ENCODE measurements at regions not wholly inside any gene's neighbourhood (a gene's known extent, or its start where the extent isn't known, plus 50 kb on each side); places are given as distances from the start of the nearest gene placed in this dataset.

DNA sequence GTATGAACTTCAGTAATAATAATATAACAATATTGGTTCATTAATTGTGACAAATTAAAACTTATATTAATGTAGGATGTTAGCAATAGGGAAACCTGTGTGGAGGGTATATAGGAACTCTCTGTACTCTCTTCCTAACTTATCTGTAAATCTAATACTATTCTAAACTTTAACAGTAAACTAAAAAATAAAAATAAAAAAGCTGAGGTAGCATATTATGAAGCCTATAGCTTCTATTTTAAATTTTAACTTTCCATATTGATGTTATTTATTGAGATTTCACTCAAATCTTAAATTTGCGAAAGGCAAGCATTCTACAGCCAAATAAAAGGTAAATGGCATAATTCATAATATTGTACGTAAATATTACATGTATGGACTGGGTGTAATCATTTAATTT lies 326.4 kb downstream of the MEI4 start:
- no peak for DNase-seq (ENCODE audit: low spot score)

DNA sequence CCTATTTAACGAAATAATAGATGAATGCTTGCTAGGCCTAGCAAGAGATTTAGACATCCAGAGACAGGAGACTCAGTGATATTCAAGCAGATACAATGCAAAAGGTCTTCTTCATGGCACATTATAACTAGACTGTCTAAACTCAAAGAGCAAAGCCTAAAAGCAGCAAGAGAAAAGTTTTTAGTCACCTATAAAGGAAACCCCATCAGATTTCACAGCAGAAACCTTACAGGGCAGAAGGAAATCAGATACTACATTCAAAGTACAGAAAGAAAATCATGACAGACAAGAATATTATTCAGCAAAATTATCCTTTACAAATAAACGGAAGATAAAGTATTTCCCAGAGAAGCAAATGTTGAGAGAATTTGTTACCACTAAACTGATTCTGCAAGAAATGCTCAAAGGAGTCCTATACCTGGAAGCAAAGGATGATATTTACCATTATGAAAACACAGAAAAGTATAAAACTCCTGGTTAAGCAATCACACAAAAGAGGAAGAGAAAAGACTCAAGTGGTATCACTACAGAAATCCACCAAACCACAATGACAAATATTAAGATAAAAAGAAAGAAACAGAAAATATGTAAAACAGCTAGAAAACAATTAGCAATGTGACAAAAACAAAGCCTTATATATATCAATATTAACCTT lies 333.7 kb downstream of the MEI4 start:
- no peak for DNase-seq (ENCODE audit: low spot score)

DNA sequence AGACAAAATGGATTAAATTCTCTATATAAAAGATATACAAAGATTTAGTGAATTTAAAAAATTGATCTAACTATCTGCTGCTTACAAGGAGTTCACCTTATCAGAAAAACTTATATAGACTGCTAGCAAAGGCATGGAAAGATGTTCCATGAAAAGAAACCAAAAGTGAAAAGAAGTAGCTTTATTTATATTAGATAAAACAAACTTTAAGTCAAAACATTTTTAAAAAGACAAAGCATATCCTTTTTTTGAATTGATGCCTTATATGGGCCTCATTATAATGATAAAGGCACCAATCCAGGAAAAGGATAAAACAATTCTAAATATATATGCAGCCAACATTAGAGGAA lies 334.2 kb downstream of the MEI4 start:
- no peak for DNase-seq (ENCODE audit: low spot score)

DNA sequence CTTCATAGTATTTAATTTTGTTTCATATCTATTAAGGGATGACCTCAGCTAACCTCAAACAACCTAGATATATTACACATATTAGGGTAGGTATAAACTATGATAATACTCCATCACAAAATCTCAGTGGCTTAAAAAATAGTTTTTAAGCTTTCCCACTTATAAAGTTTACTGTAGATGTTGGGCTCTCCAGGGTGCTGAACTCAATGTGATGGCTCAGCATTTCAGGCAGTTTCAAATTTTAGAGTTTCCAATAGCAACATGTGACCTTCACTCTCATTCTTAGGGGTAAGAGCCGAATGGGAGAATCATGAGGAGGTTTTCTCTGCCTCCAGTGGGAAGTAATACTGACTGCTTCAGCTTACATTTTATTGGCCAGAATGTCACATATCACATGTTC lies 357.3 kb downstream of the MEI4 start:
- no peak for DNase-seq (ENCODE audit: low spot score)

DNA sequence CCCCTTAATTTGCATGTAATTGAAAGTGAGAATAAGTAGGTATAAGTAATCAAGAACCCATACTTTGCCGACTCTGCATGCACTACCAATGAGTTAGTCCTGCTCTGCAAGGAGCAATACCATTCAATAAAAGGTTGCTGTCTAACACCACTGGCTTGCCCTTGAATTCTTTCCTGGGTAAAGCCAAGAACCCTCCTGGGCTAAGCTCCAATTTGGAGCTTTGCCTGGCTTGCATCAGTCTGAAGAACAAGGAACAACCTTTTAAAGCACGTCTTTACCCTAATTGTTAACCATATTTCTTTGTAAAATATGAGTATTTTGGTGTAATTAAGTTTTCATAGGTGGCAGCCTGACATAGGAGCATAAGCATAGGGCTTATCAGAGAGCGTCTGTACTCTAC lies 367.7 kb downstream of the MEI4 start:
- no peak for DNase-seq (ENCODE audit: low spot score)

DNA sequence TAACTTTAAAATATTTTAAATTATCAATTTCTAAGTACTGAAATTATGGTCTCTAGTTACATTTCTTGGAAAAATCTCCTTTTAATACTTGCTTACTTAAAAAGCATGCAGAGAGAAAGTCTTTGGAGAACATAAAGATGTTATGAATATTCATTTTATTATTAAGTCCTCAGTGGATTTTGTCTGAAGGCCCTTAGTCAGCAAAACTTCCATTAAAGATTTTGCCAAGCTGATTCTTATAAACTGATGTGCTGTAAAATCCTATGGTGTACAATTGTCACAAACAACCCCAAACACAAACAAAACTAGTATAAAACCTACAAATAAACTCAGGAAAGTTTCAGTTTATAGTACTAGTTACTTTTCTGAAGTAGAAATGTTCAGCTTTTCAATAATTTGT lies 372.7 kb downstream of the MEI4 start:
- no peak for DNase-seq (ENCODE audit: low spot score)

DNA sequence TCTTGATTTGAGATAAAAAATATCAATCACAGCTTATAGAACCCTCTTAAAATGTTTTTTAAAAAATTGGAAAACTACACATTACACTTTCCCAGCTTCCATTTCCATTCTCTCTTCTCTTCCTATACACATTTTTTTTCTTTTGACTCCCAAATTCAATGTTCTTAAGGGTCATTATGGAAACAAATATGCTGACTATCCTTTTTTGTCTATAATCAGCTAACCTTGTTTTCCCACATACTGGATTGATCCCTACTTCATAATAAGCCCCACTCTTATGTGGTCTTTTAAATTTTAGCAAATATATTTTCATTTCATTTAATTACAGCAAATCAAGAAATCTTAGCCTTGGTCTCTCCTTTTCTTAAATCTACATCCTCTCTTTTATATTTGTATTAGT lies 378.4 kb downstream of the MEI4 start:
- DNase-seq (ENCODE audit: low spot score): no peak

DNA sequence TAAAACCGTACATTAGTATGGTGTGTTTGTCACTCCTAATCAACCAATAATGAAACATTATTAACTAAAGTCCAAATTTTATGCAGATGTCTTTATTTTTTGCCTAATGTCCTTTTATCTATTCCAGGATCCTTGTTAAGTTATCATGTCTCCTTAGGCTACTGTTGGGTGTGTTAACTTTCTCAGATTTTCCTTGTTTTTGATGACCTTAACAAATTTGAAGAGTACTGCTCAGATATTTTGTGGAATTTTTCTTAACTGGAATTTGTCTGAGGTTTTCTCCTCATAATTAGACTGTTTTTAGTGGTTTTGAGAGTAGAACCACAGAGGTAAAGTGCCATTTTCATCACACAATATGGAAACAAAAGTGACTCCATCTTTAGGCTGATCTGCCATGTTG lies 406.3 kb downstream of the MEI4 start:
- no peak for DNase-seq (ENCODE audit: low spot score)

DNA sequence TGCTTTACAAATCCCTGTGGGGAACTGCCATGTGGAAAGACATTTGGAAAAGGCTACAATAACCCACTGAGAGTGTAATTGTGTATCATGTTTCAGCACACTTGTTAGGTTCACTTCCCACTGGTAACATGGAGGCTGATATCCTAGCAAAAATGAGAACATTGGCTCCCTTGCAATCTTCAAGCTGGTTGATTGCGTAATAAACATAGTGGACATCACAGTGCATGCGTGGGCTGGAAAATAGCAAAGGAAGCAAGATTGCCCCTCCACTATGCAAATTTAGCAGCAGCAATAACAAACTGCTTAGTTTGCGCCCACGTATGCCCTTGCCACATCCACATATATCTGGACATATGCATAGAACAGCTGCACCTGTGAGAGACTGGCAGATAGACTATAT lies 410.2 kb downstream of the MEI4 start:
- DNase-seq (ENCODE audit: low spot score): no peak

DNA sequence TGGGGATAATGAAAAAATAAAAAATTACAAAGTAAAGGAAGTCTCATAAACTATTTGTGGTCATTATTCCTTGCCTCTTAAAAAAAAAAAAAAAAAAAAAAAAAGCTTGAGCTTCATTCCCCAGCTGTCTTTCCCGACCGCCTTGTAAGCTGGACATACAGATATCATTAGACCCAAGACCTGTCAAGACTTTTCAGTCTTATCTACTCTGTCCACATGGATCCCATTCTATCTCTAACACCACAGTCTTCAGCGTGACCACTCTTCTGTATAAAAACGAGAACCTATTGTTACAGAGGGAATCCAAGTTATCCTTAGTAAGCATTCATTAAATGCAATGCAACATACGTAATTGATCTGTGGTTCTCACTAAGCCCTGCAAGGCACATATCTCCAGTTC lies 423.5 kb downstream of the MEI4 start:
- DNase-seq (ENCODE audit: low spot score): no peak

DNA sequence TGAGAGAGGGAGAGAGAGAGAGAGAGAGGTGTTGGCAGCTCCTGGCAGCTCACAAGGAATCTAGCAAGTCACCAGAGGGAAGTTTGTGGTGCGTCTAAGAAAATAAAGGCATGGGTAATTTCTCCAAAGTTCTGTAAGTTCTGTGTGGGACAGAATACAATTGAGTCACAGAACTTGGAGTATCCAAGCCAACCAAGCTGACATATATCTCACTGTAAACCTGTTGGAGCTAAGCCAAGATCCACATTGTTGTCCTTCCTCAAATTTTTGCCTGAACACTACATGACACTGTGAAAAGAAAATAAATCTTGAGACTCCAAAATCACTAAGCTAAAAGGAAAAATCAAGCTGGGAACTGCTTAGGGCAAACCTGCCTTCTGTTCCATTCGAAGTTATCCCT lies 436.7 kb downstream of the MEI4 start:
- no peak for DNase-seq (ENCODE audit: low spot score)

DNA sequence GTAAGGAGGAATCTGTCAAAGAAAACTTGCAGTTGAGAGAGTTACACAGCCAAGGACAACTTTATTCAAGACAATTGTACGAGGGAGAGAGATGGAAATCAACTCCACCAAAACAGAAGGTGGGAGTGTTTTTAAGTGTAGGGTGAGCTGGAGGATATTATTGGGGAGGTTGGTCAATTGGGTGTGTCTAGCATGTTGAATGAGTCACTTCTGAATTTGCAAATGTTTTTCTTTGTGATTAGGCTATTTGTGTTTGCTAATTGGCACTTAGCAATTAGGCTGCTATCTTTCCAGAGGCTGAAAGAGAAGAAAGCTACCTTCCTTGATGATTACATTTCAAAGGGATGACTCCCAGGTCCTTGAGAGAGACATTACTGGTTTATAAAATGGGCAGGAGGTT lies 441.1 kb downstream of the MEI4 start:
- no peak for DNase-seq (ENCODE audit: low spot score)

DNA sequence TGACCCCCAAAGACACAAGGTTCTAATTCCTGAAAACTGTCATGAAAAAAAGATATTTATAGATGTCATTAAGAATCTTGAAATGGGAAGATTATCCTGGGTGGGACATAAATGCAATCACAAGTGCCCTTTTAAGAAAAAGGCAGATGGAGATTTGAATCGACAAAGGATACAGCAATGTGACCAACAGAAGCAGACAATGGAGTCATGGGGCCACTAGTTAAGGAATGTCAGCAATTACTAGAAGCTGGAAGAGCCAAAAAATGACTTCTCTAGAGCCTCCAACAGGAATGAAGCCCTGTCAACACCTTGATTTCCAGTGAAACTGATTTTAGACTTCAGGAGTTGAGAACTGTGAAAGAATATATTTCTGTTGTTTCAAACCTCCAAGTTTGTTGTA lies 448.5 kb downstream of the MEI4 start:
- DNase-seq (ENCODE audit: low spot score): no peak

DNA sequence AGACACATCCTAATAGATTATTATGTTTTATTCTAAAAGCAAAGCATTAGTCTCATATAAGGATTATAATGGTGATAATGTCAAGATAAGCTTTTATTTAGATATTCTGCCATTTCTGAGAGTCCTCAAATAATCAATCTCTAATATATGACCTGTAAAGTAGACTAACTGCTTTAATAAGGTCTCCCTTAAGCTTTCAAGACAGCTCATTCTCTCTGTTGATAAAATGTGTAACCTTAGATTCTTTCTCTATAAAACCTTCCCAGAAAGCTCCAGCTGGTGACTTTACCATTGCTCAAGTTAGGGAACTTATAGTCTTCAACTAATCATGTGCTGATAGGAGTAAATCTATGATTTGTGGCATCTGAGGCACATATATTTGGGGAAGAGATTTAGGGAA lies 457.8 kb downstream of the MEI4 start:
- DNase-seq (ENCODE audit: low spot score): no peak

DNA sequence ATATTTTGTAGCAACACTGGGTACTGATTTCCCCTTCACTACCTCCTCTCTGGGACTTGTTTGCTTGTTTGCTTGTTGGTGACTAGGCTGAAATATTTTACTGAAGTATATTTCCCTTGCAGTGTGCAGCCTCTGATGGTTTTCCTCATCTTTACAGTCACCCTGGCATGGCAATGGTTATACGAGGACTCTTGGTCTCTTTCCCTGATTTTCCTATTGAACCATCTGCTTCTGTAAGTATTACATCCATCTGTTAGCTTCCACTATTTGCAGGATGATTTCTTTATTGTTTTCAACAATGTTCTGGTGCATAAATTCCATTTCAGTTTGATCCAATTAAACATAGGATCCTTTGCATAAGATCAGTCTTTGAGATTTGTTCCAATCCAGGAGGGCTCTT lies 465.1 kb downstream of the MEI4 start:
- DNase-seq (ENCODE audit: low spot score): no peak

DNA sequence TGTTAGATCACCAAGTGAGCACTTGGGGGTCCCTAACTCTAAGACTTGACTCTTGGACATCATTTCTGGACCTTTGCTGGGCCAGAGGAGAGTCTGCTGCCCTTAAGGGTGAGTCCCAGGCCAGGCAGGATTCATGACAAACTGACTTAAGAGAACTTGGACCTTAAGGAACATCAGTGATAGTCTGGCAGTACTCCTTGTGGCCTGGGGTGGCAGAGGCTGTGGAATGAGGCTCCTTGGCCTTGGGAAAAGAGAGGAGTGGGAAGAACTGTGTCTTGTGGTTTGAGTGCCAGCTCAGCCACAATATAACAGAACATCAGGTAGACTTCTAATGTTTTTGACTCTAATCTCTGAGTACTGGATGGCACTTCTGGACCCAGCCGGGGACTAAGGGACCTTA lies 478.7 kb downstream of the MEI4 start:
- no peak for DNase-seq (ENCODE audit: low spot score)

DNA sequence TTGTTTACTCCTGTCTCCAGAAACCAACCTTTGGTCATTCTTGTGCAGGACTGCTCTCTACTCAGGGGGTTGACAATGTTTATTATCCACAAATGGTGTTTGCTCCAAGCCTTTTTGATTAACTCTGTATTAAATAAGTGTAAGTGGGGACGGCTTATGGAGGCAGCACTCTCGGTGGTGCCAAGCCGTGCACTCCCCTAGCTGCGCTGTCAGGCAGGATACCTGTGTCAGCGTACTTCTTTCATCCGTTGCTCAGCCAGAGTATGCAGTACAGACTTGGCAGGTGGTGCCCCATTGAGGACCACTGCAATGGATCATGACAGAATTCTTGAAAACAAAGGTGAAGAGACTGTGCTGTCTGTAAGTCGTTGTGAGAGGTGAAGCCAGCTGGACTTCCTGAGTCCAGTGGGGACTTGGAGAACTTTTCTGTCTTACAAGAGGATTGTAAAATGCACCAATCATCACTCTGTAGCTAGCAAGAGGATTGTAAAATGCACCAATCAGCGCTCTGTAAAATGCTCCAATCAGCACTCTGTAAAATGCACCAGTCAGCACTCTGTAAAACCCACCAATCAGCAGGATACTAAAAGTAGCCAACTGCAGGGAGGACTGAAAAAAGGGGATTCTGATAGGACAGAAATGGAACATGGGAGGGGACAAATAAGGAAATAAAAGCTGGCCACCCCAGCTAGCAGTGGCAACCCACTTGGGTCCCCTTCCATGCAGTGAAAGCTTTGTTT lies 480.0 kb downstream of the MEI4 start:
- no peak for DNase-seq (ENCODE audit: low spot score)

DNA sequence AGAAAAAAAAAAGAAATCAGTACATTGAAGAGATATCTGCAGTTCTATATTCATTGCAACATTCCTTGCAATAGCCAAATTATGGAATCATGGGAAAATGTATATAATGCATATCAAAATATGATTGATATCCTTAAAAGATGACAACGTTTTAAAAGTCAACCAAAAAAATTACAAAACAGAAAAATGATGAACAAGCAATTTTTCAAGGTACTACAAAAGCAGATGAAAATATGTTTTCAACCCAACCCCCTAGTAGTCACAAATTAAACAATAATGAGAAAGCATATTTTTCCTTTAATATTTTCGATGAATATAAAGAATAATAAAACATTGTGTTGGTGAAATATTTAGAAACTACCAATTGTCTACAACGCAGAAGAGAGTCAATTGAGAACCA lies 497.6 kb downstream of the MEI4 start:
- DNase-seq (ENCODE audit: low spot score): no peak

DNA sequence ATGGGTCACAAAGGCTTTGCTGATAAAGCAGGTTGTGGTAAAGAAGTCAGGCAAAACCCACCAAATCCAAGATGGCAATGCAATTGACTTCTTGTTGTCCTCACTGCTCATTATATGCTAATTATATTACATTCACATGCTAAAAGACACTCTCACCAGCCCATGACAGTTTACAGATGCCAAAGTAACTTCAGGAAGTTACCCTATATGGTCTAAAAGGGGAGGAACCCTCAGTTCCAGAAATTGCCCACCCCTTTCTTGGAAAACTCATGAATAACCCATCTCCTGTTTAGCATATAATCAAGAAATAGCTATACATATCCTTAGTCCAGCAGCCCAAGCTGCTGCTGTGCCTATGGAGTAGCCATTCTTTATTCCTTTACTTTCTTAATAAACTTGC lies 501.1 kb downstream of the MEI4 start:
- DNase-seq (ENCODE audit: low spot score): no peak

DNA sequence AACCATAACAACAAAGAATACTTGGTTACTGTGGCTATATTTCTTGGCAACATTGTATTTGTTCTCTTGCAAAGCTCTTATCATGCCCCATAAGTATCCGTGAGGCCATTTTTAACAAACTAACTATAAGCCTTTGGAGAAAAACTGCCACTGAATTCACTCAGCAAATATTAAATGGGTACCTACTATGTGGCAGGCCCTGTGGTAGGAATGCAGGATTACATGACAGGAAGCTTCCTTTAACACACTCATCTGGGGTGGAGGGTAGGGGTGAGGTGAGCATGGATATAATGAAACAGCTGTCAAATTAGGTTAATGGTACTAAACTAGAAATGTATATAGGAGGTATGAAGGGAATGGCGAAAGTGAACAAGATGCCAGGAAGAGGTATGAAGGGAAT lies 504.8 kb downstream of the MEI4 start:
- DNase-seq (ENCODE audit: low spot score): no peak

DNA sequence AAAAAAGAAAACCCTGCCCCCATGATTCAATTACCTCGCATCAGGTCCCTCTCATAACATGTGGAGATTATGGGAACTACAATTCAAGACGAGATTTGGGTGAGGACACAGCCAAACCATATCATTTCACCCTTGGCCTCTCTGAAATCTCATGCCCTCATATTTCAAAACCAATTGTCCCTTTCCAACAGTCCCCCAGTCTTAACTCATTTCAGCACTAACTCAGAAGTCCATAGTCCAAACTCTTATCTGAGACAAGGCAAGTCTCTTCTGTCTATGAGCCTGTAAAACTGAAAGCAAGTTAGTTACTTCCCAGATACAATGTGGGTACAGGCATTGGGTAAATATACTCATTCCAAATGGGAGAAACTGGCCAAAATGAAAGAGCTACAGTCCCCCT lies 536.1 kb downstream of the MEI4 start:
- no peak for DNase-seq (ENCODE audit: low spot score)

DNA sequence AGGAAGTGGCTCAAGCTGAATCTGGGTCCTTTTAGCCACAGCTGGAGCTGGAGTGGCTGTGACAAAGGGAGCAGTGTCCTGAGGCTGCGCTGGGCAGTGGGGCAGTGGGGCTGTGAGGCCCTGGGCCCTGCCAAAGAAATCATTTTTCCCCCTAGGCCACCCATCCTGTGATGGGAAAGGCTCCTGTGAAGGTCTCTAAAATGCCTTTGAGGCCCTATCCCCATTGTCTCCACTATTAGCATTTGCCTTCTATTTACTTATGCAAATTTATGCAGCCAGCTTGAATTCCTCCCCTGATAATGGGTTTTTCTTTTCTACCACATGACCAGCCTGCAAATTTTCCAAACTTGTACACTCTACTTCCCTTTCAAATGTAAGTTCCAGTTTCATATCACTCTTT lies 539.2 kb downstream of the MEI4 start:
- DNase-seq (ENCODE audit: low spot score): no peak

DNA sequence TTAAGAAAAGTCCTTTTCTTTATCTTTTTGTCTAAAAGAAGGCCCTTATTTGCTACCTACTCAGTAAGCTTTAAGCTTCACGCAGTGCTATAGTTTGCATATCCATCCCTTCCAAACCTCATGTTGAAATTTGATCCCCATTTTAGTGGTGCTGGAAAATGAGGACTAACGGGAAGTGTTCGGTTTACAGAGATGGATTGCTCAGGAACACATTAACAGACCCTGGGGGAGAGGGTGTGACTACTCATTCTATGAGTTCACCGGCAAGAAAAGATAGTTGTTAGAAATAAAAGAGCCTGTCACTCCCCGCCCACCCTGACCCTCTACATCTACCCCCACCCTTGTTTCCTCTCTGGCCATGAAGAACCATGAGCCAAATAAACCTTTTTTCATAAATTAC lies 546.2 kb downstream of the MEI4 start:
- DNase-seq (ENCODE audit: low spot score): no peak

DNA sequence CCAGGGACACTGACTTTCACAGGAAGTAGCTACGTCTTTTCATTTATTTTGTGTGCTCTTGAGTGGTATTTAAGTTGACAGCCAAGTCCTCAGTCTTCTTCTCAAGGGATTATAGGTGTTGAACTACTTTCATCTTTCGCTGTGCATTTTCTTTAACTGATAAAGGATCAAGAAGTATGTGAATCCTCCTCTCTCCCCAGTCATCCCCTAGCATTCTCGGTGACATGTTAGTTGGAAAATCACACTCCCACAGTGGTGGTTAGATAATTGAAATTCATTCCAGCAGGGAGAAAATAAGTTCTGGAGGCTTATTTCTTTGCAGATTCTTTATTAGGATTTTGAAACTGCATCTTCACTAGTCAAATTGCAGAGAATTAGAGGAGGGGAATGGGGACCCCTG lies 569.4 kb downstream of the MEI4 start:
- DNase-seq (ENCODE audit: low spot score): no peak
